ENCODE measurements at regions not wholly inside any gene's neighbourhood (a gene's known extent, or its start where the extent isn't known, plus 50 kb on each side); places are given as distances from the start of the nearest gene placed in this dataset.

GRCh38 chr12:20314328-20314727, 54.0 kb upstream of the PDE3A start:
- Histone ChIP-seq H3K9me3 (no peaks in the 10 kb centered on the region), H3K4me3 (ENCODE audit: low read depth, low read length) (no peak overlapping the region), H3K27me3 (replicated peaks; ENCODE audit: control insufficient read depth, insufficient read depth, low read length) (no peaks in the 10 kb centered on the region), H3K4me1 (no peaks in the 10 kb centered on the region), H3K36me3 (ENCODE audit: control insufficient read depth, insufficient read depth, low read length) (no peaks in the 10 kb centered on the region)
- Mint-ChIP-seq H3K9me3 (ENCODE audit: unreplicated experiment) (no peaks in the 10 kb centered on the region), H3K4me1 (ENCODE audit: low read depth, unreplicated experiment) (no peaks in the 10 kb centered on the region), H3K36me3 (ENCODE audit: insufficient read depth, unreplicated experiment) (no peaks in the 10 kb centered on the region), H3K4me3 (ENCODE audit: unreplicated experiment) (no peak overlapping the region), H3K27me3 (ENCODE audit: insufficient read depth, unreplicated experiment) (peaks cover under 1% of the 10 kb centered on the region), H3K27ac (ENCODE audit: unreplicated experiment) (no peak overlapping the region)
- BruUV-seq (replicated peaks): no TSS peak
- ChIA-PET POLR2A (no interaction called here), CTCF (no interaction called here)
- DNase-seq: no peak
- no peak for TF ChIP-seq CTCF (IDR thresholded peaks at IDR 0.05; ENCODE audit: insufficient read depth in 1 of 2, low read depth in 1 of 2, low read length in 1 of 2, severe bottlenecking in 1 of 2, unreplicated experiment in 1 of 2)
- intact Hi-C loops (cut with micrococcal nuclease; ENCODE audit: unreplicated experiment): no loop called here

- intact Hi-C loops (cut with micrococcal nuclease; ENCODE audit: unreplicated experiment): no loop called here
- Mint-ChIP-seq H3K9me3 (ENCODE audit: unreplicated experiment) (no peaks in the 10 kb centered on the region), H3K4me1 (ENCODE audit: low read depth, unreplicated experiment) (no peaks in the 10 kb centered on the region), H3K27ac (ENCODE audit: unreplicated experiment) (no peak overlapping the region), H3K36me3 (ENCODE audit: insufficient read depth, unreplicated experiment) (no peaks in the 10 kb centered on the region), H3K4me3 (ENCODE audit: unreplicated experiment) (no peak overlapping the region), H3K27me3 (ENCODE audit: insufficient read depth, unreplicated experiment) (no peaks in the 10 kb centered on the region)
- no peak for DNase-seq
- no peaks in the 10 kb centered on the region for H3K9me3 ChIP-seq
- H3K36me3 ChIP-seq (ENCODE audit: control insufficient read depth, insufficient read depth, low read length): no peaks in the 10 kb centered on the region
- TF ChIP-seq CTCF (IDR thresholded peaks at IDR 0.05; ENCODE audit: insufficient read depth in 1 of 2, low read depth in 1 of 2, low read length in 1 of 2, severe bottlenecking in 1 of 2, unreplicated experiment in 1 of 2): no peak
- no peak overlapping the region for H3K4me3 ChIP-seq (ENCODE audit: low read depth, low read length)
- ChIA-PET CTCF (no interaction called here), POLR2A (no interaction called here)
- H3K4me1 ChIP-seq: no peaks in the 10 kb centered on the region
- BruUV-seq (replicated peaks): no TSS peak
- H3K27me3 ChIP-seq (replicated peaks; ENCODE audit: control insufficient read depth, insufficient read depth, low read length): no peaks in the 10 kb centered on the region
These were observed 50.8 kb upstream of the PDE3A start for GRCh38 chr12:20317554-20317953.
